ENCODE measurements at regions not wholly inside any gene's neighbourhood (a gene's known extent, or its start where the extent isn't known, plus 50 kb on each side); places are given as distances from the start of the nearest gene placed in this dataset.

DNA sequence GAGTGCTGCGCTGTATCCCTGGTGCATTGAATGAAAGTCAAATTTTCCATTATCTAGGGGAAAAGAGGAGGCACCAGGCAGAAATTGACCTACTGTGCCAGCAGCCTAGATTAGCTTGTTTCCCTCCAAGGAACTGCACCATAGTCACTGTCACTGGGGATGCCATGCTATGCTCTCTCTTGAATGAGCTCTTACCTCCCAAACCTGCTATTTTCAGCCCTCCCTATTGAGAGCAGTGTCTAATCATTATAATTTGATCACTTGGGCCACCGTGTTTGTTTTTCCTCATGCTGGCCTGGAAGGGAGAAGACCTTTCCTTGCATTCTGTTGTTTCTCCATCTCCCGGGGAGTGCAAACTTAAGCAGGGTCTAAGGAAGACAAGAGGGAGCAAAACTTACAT, 492.9 kb downstream of the SIPA1L2 start:
- Histone ChIP-seq H3K4me1 (no peaks in the 10 kb centered on the region), H3K27ac (no peak overlapping the region), H2AFZ (no peak overlapping the region), H3K79me2 (no peaks in the 10 kb centered on the region), H3K4me3 (ENCODE audit: low read depth, low read length) (no peak overlapping the region), H3K27me3 (ENCODE audit: control insufficient read depth, insufficient read depth, low read length) (no peaks in the 10 kb centered on the region), H3K9me3 (ENCODE audit: control insufficient read depth, low read length) (no peaks in the 10 kb centered on the region), H3K4me2 (ENCODE audit: low read length) (no peak overlapping the region), H3K9ac (no peak overlapping the region), H3K36me3 (ENCODE audit: control insufficient read depth, insufficient read depth, low read length) (no peaks in the 10 kb centered on the region)
- TF ChIP-seq, protein P1, sequence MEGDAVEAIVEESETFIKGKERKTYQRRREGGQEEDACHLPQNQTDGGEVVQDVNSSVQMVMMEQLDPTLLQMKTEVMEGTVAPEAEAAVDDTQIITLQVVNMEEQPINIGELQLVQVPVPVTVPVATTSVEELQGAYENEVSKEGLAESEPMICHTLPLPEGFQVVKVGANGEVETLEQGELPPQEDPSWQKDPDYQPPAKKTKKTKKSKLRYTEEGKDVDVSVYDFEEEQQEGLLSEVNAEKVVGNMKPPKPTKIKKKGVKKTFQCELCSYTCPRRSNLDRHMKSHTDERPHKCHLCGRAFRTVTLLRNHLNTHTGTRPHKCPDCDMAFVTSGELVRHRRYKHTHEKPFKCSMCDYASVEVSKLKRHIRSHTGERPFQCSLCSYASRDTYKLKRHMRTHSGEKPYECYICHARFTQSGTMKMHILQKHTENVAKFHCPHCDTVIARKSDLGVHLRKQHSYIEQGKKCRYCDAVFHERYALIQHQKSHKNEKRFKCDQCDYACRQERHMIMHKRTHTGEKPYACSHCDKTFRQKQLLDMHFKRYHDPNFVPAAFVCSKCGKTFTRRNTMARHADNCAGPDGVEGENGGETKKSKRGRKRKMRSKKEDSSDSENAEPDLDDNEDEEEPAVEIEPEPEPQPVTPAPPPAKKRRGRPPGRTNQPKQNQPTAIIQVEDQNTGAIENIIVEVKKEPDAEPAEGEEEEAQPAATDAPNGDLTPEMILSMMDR (IDR thresholded peaks at IDR 0.05): no peak

DNA sequence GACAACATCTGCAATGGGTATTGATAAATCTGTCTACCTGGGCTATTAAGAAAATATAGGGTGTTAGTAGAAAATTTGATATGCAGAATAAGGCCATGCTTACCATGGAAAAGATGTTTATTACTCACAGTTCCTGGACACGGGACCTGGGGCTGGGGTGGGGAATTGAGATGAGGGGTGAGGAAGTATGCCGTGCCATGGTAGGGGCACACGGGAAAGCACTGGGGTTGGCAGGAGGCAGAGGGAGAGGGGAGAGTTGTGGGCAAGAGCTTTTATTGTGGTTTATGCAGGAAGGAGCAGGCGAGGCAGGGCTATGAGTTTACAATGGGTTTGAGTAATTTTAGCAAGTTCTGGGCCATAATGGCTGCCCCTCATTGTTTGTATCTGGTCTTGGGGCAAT, 493.8 kb downstream of the SIPA1L2 start:
- Histone ChIP-seq H3K9ac (no peak overlapping the region), H3K4me1 (no peaks in the 10 kb centered on the region), H3K9me3 (ENCODE audit: control insufficient read depth, low read length) (no peaks in the 10 kb centered on the region), H3K27ac (no peak overlapping the region), H3K36me3 (ENCODE audit: control insufficient read depth, insufficient read depth, low read length) (no peaks in the 10 kb centered on the region), H3K27me3 (ENCODE audit: control insufficient read depth, insufficient read depth, low read length) (no peaks in the 10 kb centered on the region), H2AFZ (no peak overlapping the region), H3K4me2 (ENCODE audit: low read length) (no peak overlapping the region), H3K4me3 (ENCODE audit: low read depth, low read length) (no peak overlapping the region), H3K79me2 (no peaks in the 10 kb centered on the region)
- TF ChIP-seq, protein P1 (IDR thresholded peaks at IDR 0.05): no peak

DNA sequence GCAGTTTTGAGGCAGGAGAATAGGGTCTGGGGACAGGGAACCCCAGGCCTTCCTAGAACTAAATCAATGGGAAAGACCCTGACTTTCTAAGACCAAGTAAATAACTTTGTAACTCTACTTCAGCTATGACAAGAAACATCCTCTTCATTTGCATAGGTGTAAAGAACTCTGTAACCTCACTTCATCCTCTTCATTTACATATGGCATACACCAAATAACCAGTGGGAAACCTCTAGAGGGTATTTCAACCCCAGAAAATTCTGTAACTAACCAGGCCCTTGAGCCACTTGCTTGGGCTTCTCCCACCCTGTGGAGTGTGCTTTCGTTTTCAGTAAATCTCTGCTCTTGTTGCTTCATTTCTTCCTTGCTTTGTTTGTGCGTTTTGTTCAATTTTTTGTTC, 495.6 kb downstream of the SIPA1L2 start:
- Histone ChIP-seq H3K4me3 (ENCODE audit: low read depth, low read length) (no peak overlapping the region), H3K27ac (no peak overlapping the region), H3K27me3 (ENCODE audit: control insufficient read depth, insufficient read depth, low read length) (no peaks in the 10 kb centered on the region), H3K9me3 (ENCODE audit: control insufficient read depth, low read length) (no peaks in the 10 kb centered on the region), H3K4me2 (ENCODE audit: low read length) (no peak overlapping the region), H3K4me1 (no peaks in the 10 kb centered on the region), H3K9ac (no peak overlapping the region), H3K36me3 (ENCODE audit: control insufficient read depth, insufficient read depth, low read length) (no peaks in the 10 kb centered on the region), H3K79me2 (no peaks in the 10 kb centered on the region), H2AFZ (no peak overlapping the region)
- TF ChIP-seq, protein P1 (IDR thresholded peaks at IDR 0.05): no peak

DNA sequence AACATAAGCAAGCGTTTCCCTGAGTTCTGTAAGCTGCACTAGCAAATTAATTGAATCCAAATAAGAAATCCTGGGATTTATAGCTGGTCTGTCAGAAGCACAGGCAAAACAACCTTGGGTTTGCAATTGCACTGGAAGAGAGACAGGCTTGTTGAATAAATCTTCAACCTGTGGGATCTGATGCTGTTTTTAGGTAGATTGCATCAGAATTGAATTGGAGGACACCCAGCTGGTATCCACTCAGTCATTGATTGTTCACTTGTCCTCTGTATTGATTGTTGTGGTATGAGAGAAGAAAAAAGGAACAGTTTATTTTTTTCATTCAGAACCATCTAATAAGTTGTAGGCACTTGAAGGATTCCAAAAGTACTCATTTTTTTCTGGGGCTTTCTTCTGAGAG, 497.4 kb downstream of the SIPA1L2 start:
- Histone ChIP-seq H3K27me3 (ENCODE audit: control insufficient read depth, insufficient read depth, low read length) (no peaks in the 10 kb centered on the region), H3K4me1 (no peaks in the 10 kb centered on the region), H3K79me2 (no peaks in the 10 kb centered on the region), H3K9me3 (ENCODE audit: control insufficient read depth, low read length) (no peaks in the 10 kb centered on the region), H3K4me3 (ENCODE audit: low read depth, low read length) (no peak overlapping the region), H3K9ac (no peak overlapping the region), H3K4me2 (ENCODE audit: low read length) (no peak overlapping the region), H2AFZ (no peak overlapping the region), H3K27ac (no peak overlapping the region), H3K36me3 (ENCODE audit: control insufficient read depth, insufficient read depth, low read length) (no peaks in the 10 kb centered on the region)
- TF ChIP-seq, protein P1 (IDR thresholded peaks at IDR 0.05): no peak

DNA sequence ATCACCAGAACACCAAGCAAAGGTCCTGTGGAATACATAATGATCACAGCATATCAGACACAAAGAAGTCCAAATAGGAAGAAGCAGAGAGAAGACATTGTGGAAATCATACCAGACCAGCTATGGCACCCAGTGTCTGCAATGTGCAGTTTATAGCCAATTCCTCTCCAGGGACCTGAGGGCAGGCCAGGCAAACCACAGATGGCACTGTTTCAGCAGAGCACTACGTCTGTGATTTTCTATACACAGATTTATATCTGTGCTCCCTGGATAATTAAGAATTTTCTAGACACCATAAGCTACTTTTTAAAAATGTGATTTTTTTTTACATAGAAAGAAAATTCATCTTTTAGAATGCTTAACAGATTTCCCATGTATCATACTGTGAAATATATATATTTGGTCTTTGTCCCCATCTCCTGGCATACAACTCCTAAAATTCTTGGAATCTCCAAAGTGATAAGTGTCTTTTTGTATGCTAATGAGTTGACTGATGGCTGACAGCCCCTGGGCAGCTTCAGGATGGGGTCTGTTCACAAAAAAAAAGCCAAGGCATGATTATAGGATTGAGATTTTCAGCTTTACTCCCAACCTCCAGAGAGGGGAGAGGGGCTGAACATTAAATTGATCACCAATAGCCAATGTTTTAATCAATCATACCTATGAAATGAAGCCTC, 498.1 kb downstream of the SIPA1L2 start:
- H3K4me3 ChIP-seq (ENCODE audit: low read depth, low read length): no peak overlapping the region

More for the DNA sequence above, 498.1 kb downstream of the SIPA1L2 start:
- H3K4me2 ChIP-seq (ENCODE audit: low read length): no peak overlapping the region
- H3K9ac ChIP-seq: no peak overlapping the region
- no peaks in the 10 kb centered on the region for H3K36me3 ChIP-seq (ENCODE audit: control insufficient read depth, insufficient read depth, low read length)
- TF ChIP-seq, protein P1 (IDR thresholded peaks at IDR 0.05): no peak
- H3K27ac ChIP-seq: no peak overlapping the region
- no peak overlapping the region for H2AFZ ChIP-seq
- no peaks in the 10 kb centered on the region for H3K79me2 ChIP-seq
- no peaks in the 10 kb centered on the region for H3K9me3 ChIP-seq (ENCODE audit: control insufficient read depth, low read length)
- no peaks in the 10 kb centered on the region for H3K27me3 ChIP-seq (ENCODE audit: control insufficient read depth, insufficient read depth, low read length)
- H3K4me1 ChIP-seq: no peaks in the 10 kb centered on the region
